Activated CD4-positive, alpha-beta memory T cell treated with anti-CD3 and anti-CD28 coated beads, Interleukin-2, amount 10 ng/mL, durations not matched to agents 7 days and 5 days (primary cell): ENCODE measurements at regions not wholly inside any gene's neighbourhood (a gene's known extent, or its start where the extent isn't known, plus 50 kb on each side); places are given as distances from the start of the nearest gene placed in this dataset.

Experiments
- CTCF ChIA-PET: fragments of 350-600 bp; sonication (Branson Sonifier 250); formaldehyde crosslinking; loops from one replicate; lab custom pipeline; 2021; ENCODE audit warnings: antibody characterized with exemption, inconsistent platforms; lab: Charles Lee
- POLR2A ChIA-PET: fragments of 350-600 bp; sonication (Branson Sonifier 250); formaldehyde crosslinking; loops from one replicate; lab custom pipeline; 2021; ENCODE audit warnings: antibody characterized with exemption; lab: Charles Lee
- DNase-seq: peaks from one replicate; pipeline ENCODE4 v3.0.0-alpha.2; 2020
- H3K27ac Mint-ChIP-seq: one replicate; pipeline ENCODE4 v1.8.0; 2021; ENCODE audit warnings: mild to moderate bottlenecking, mixed read lengths
- H3K27me3 Mint-ChIP-seq: one replicate; pipeline ENCODE4 v1.8.0; 2021; ENCODE audit warnings: mixed read lengths
- H3K36me3 Mint-ChIP-seq: one replicate; pipeline ENCODE4 v1.8.0; 2021; ENCODE audit warnings: low read depth, mixed read lengths
- H3K4me1 Mint-ChIP-seq: one replicate; pipeline ENCODE4 v1.8.0; 2021; ENCODE audit warnings: mixed read lengths
- H3K4me3 Mint-ChIP-seq: one replicate; pipeline ENCODE4 v1.8.0; 2021; ENCODE audit warnings: mild to moderate bottlenecking, mixed read lengths
- H3K9me3 Mint-ChIP-seq: one replicate; pipeline ENCODE4 v1.8.0; 2021; ENCODE audit warnings: mixed read lengths

DNA sequence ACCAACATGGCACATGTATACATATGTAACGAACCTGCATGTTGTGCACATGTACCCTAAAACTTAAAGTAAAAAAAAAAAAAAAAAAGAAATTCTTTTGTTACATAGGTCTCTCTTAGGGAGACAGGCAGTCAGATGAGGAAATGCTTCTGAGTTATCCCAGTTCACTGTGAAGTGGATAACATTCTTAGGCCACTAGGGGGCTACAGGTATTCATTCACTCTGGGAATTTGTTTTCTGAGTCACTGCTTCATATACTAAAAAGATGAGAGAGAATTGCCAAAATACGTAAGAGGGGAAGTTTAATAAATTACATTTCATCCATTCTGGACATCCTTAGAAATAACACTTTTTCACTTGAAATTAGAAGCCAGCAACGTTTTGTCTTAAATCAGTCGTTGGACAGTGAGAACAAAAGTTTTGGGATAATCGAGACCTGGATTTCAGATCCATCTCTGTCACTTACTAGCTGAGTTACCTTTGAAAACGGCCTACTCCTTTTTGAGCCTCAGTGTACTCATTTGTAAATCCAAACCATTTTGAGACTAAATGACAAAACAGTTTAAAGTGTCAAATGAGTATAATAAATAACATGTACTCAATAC, 738.4 kb upstream of the ALCAM start:
- no peak for DNase-seq
- Mint-ChIP-seq H3K9me3 (no peaks in the 10 kb centered on the region), H3K36me3 (no peaks in the 10 kb centered on the region), H3K4me3 (no peak overlapping the region), H3K4me1 (no peaks in the 10 kb centered on the region), H3K27ac (no peak overlapping the region), H3K27me3 (no peaks in the 10 kb centered on the region)
- ChIA-PET CTCF (no interaction called here), POLR2A (no interaction called here)

GRCh38 chr3:104629038-104629437, 737.7 kb upstream of the ALCAM start:
- Mint-ChIP-seq H3K4me1 (no peaks in the 10 kb centered on the region), H3K9me3 (no peaks in the 10 kb centered on the region), H3K27me3 (no peaks in the 10 kb centered on the region), H3K27ac (no peak overlapping the region), H3K36me3 (no peaks in the 10 kb centered on the region), H3K4me3 (no peak overlapping the region)
- no peak for DNase-seq
- POLR2A ChIA-PET: no interaction called here
- CTCF ChIA-PET: no interaction called here

DNA sequence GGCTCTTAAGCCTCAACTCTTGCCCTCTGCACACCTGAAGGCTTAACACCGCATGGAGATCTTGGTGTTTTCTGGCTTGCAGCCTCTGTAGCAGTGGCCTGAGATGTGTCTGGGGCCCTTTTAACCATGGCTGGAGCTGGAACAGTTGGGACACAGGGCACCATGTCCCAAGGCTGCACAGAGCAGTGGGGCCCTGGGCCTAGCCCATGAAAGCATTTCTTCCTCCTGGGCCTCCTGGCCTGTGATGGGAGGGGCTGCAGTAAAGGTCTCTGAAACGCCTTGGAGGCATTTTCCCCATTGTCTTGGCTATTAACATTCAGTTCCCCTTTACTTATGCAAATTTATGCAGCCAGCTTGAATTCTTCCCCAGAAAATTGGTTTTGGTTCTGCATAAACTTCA, 735.5 kb upstream of the ALCAM start:
- DNase-seq: no peak
- no peak overlapping the region for H3K27ac Mint-ChIP-seq
- H3K36me3 Mint-ChIP-seq: no peaks in the 10 kb centered on the region
- ChIA-PET CTCF (no interaction called here), POLR2A (no interaction called here)
- no peaks in the 10 kb centered on the region for H3K9me3 Mint-ChIP-seq
- no peak overlapping the region for H3K4me3 Mint-ChIP-seq
- H3K4me1 Mint-ChIP-seq: no peaks in the 10 kb centered on the region
- H3K27me3 Mint-ChIP-seq: no peaks in the 10 kb centered on the region

- Mint-ChIP-seq H3K4me1 (no peaks in the 10 kb centered on the region), H3K36me3 (no peaks in the 10 kb centered on the region), H3K9me3 (no peaks in the 10 kb centered on the region), H3K27me3 (no peaks in the 10 kb centered on the region), H3K27ac (no peak overlapping the region), H3K4me3 (no peak overlapping the region)
- DNase-seq: no peak
- POLR2A ChIA-PET: no interaction called here
- CTCF ChIA-PET: no interaction called here
These were observed 734.2 kb upstream of the ALCAM start for GRCh38 chr3:104632521-104632920.

DNA sequence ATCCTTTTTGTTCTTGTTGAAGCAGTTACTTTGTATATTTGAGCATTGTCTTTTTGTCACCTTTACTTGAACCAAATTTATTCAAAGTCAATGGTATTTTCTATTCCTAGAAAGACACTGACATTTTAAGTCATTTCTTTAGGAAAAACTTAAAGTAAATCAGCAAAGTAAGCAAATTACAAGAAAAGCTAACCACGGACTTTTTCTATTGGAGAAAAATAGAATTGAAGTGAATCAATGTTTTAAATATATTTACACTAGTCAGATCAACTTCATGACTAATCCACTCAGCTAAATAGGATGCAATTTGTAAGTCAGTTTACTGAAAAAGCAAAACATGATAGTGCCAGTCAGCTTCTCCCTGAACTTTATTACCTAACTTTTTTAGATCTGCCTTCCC, 733.8 kb upstream of the ALCAM start:
- H3K9me3 Mint-ChIP-seq: no peaks in the 10 kb centered on the region
- DNase-seq: no peak
- no peak overlapping the region for H3K4me3 Mint-ChIP-seq
- POLR2A ChIA-PET: no interaction called here
- no peaks in the 10 kb centered on the region for H3K27me3 Mint-ChIP-seq
- H3K4me1 Mint-ChIP-seq: no peaks in the 10 kb centered on the region
- H3K27ac Mint-ChIP-seq: no peak overlapping the region
- no peaks in the 10 kb centered on the region for H3K36me3 Mint-ChIP-seq
- CTCF ChIA-PET: no interaction called here

DNA sequence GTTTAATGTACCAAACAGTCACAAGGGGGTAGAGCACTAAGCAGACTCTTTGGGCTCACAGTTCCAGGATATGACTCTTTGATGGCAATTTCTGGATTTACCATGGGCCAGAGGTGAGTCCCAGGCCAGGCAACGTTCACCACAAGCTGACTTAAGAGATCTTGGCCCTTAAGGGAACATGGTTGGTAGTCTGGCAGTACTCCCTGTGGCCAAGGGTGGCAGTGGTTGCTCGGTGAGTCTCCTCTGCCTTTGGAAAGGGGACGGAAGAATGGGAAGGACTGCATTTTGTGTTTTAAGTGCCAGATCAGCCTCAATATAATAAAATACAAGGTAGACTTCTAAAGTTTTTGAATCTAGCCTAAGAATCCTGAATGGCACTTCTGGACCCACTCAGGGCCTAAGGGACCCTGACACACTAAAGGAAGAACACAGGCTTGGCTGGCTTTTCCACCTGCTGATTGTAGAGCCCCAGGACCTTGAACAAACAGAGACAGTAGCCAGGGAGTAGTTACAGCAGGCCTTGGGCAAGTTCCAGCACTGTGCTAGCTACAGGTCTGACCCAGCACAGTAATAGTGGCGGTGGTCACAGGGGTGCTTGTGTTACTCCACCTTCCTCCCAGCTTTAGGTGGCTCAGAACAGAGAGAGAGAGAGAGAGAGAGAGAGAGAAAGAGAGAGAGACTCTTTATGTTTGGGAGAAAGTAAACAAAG, 730.7 kb upstream of the ALCAM start:
- no peak overlapping the region for H3K4me3 Mint-ChIP-seq
- ChIA-PET CTCF (no interaction called here), POLR2A (no interaction called here)
- H3K9me3 Mint-ChIP-seq: no peaks in the 10 kb centered on the region
- no peaks in the 10 kb centered on the region for H3K4me1 Mint-ChIP-seq
- no peak for DNase-seq
- no peak overlapping the region for H3K27ac Mint-ChIP-seq
- H3K27me3 Mint-ChIP-seq: no peaks in the 10 kb centered on the region
- no peaks in the 10 kb centered on the region for H3K36me3 Mint-ChIP-seq

DNA sequence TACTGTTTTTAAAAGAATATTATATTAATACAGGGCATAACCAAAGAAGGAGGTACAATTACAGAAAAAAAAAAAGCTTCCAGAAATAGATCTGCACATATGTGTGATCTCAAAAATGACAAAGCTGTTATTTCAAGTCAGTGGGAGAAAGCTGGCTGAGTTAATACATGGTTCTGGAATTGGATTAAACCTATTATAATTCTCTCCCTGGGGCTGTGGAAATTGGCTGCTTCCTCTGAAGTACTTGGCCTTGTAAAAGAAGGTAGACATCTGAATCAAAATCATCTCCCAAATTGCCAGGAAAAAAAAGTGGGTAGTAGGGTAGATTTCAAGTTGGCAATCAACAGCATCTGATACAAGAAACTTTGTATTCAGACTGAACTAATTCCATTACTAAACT, 723.9 kb upstream of the ALCAM start:
- CTCF ChIA-PET: no interaction called here
- DNase-seq: no peak
- H3K4me1 Mint-ChIP-seq: no peaks in the 10 kb centered on the region
- H3K9me3 Mint-ChIP-seq: no peaks in the 10 kb centered on the region
- POLR2A ChIA-PET: no interaction called here
- H3K27ac Mint-ChIP-seq: no peak overlapping the region
- H3K36me3 Mint-ChIP-seq: no peaks in the 10 kb centered on the region
- no peak overlapping the region for H3K4me3 Mint-ChIP-seq
- H3K27me3 Mint-ChIP-seq: no peaks in the 10 kb centered on the region

GRCh38 chr3:104646196-104646595, 720.5 kb upstream of the ALCAM start:
- no peaks in the 10 kb centered on the region for H3K27me3 Mint-ChIP-seq
- no peaks in the 10 kb centered on the region for H3K9me3 Mint-ChIP-seq
- no peak for DNase-seq
- CTCF ChIA-PET: no interaction called here
- no peak overlapping the region for H3K27ac Mint-ChIP-seq
- no peak overlapping the region for H3K4me3 Mint-ChIP-seq
- POLR2A ChIA-PET: no interaction called here
- H3K4me1 Mint-ChIP-seq: no peaks in the 10 kb centered on the region
- H3K36me3 Mint-ChIP-seq: no peaks in the 10 kb centered on the region

DNA sequence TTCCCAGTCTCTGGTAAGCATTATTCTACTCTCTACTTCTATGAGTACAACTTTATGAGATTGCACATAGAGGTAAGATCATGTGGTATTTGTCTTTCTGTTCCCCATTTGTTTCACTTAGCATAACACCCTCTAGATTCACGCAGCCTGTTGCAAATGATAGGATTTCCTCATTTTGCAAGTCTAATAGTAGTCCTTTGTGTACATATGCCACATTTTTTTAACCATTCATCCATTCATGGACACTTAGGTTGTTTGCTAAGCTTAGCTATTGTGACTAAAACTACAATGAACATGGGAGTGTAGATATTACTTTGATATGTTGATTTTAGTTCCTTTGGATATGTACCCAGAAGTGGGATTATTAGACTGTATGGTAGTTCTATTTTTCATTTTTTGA, 717.9 kb upstream of the ALCAM start:
- Mint-ChIP-seq H3K36me3 (no peaks in the 10 kb centered on the region), H3K4me1 (no peaks in the 10 kb centered on the region)
- POLR2A ChIA-PET: no interaction called here

GRCh38 chr3:104669083-104669482, 697.6 kb upstream of the ALCAM start:
- no peak for DNase-seq
- Mint-ChIP-seq H3K27me3 (no peaks in the 10 kb centered on the region), H3K27ac (no peak overlapping the region), H3K9me3 (no peaks in the 10 kb centered on the region), H3K4me1 (no peaks in the 10 kb centered on the region), H3K36me3 (no peaks in the 10 kb centered on the region), H3K4me3 (no peak overlapping the region)
- POLR2A ChIA-PET: no interaction called here
- CTCF ChIA-PET: no interaction called here

More for the DNA sequence above, 717.9 kb upstream of the ALCAM start:
- H3K27me3 Mint-ChIP-seq: no peaks in the 10 kb centered on the region
- H3K4me3 Mint-ChIP-seq: no peak overlapping the region
- H3K9me3 Mint-ChIP-seq: no peaks in the 10 kb centered on the region
- CTCF ChIA-PET: no interaction called here
- H3K27ac Mint-ChIP-seq: no peak overlapping the region
- DNase-seq: no peak

GRCh38 chr3:104672331-104672730, 694.4 kb upstream of the ALCAM start:
- ChIA-PET CTCF (no interaction called here), POLR2A (no interaction called here)
- Mint-ChIP-seq H3K27me3 (no peaks in the 10 kb centered on the region), H3K9me3 (peaks cover 3% of the 10 kb centered on the region), H3K4me3 (no peak overlapping the region), H3K4me1 (no peaks in the 10 kb centered on the region), H3K27ac (no peak overlapping the region), H3K36me3 (no peaks in the 10 kb centered on the region)
- DNase-seq: no peak

DNA sequence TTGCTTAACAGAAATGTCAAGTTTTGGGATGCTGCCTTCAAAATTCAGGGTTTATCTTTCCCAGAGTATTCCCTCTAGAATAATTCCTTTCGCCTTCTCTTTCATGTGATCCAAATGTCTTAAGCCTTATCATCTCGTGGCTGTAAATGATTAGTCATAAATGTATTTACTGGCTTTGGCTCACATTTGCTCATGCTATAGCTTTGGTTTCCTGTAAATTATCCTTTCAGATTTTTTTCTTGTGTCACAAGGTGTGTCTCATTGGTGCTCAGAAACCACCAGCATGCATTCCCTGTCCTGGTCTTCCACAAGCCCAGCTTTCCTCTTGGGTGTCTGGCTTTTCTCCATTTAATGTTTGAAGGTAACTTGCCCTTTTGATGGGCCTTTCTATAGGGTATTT, 692.7 kb upstream of the ALCAM start:
- ChIA-PET POLR2A (no interaction called here), CTCF (no interaction called here)
- no peaks in the 10 kb centered on the region for H3K4me1 Mint-ChIP-seq
- no peaks in the 10 kb centered on the region for H3K27me3 Mint-ChIP-seq
- H3K9me3 Mint-ChIP-seq: peaks cover 3% of the 10 kb centered on the region
- H3K36me3 Mint-ChIP-seq: no peaks in the 10 kb centered on the region
- H3K27ac Mint-ChIP-seq: no peak overlapping the region
- no peak for DNase-seq
- H3K4me3 Mint-ChIP-seq: no peak overlapping the region

- H3K27ac Mint-ChIP-seq: no peak overlapping the region
- ChIA-PET CTCF (no interaction called here), POLR2A (no interaction called here)
- no peaks in the 10 kb centered on the region for H3K4me1 Mint-ChIP-seq
- H3K27me3 Mint-ChIP-seq: no peaks in the 10 kb centered on the region
- no peak overlapping the region for H3K4me3 Mint-ChIP-seq
- peaks cover 3% of the 10 kb centered on the region for H3K9me3 Mint-ChIP-seq
- DNase-seq: no peak
- H3K36me3 Mint-ChIP-seq: no peaks in the 10 kb centered on the region
These were observed 690.5 kb upstream of the ALCAM start for GRCh38 chr3:104676241-104676640.

DNA sequence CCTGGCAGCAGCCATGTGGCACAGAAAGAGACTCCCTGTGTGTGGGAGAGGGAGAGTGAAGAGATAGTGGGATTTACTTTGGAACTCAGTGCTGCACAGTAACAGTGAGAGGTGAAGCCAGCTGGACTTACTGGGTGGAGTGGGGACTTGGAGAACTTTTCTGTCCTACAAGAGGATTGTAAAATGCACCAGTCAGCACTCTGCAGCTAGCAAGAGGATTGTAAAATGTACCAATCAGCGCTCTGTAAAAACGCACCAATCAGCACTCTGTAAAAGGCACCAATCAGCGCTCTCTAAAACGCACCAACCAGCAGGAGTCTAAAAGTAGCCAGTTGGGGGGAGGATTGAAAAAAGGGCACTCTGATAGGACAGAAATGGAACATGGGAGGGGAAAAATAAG, 688.8 kb upstream of the ALCAM start:
- CTCF ChIA-PET: no interaction called here
- no peak overlapping the region for H3K4me3 Mint-ChIP-seq
- POLR2A ChIA-PET: no interaction called here
- no peaks in the 10 kb centered on the region for H3K27me3 Mint-ChIP-seq
- peaks cover 3% of the 10 kb centered on the region for H3K9me3 Mint-ChIP-seq
- H3K27ac Mint-ChIP-seq: no peak overlapping the region
- no peaks in the 10 kb centered on the region for H3K36me3 Mint-ChIP-seq
- DNase-seq: no peak
- H3K4me1 Mint-ChIP-seq: no peaks in the 10 kb centered on the region
